ENCODE measurements at regions not wholly inside any gene's neighbourhood (a gene's known extent, or its start where the extent isn't known, plus 50 kb on each side); places are given as distances from the start of the nearest gene placed in this dataset.
"Not testable (repeated sequence)": the region's sequence is repeated elsewhere in the genome, so short reads cannot be mapped to it uniquely, and the experiment has no call there.

DNA sequence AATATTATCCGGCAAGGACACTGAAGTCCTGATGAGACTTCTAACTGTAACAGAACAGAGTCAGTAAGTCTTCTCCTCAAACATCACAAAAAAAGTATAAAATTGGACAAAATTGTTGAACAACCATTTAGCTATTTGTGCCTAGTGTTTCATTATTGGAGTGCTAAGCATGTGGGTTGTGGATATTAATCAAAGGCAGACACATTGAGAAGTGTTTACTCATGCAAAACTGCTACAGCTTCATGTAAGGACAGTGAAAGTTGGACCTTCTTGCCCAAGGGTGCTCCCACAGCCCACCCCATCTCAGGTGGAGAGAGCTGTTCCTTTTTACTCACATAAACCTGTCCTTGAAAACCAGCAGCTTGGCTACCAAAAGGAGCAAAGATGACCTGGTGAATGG is 355.1 kb upstream of the DAB2 start:
- no peak for DNase-seq

DNA sequence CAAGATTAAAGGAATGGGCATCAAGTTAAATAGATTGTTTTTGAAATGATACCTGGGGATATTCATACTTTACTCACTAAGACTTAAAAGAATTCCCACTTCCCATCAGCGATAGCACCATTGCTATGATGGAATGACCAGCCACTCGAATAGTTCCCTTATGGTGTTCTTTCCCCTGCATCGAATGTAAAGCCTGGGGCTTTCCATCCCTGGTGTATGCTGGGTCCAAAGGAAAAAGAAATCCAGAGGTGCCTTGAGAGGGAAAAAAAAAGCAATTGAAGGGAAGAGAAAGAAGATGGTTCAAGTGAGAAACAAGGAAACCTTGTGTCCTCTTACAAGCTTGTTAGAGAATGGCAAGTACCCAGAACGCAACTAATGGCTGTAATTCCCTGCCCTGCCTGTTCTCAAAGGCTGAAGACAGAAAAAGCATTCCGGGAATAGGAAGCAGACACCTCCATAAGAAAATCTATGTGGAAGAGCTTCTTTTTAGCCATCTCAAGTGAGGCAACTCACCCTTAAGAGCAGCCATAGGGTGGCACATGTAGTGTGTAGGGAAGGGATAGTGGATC is 351.1 kb upstream of the DAB2 start:
- no peak for DNase-seq

DNA sequence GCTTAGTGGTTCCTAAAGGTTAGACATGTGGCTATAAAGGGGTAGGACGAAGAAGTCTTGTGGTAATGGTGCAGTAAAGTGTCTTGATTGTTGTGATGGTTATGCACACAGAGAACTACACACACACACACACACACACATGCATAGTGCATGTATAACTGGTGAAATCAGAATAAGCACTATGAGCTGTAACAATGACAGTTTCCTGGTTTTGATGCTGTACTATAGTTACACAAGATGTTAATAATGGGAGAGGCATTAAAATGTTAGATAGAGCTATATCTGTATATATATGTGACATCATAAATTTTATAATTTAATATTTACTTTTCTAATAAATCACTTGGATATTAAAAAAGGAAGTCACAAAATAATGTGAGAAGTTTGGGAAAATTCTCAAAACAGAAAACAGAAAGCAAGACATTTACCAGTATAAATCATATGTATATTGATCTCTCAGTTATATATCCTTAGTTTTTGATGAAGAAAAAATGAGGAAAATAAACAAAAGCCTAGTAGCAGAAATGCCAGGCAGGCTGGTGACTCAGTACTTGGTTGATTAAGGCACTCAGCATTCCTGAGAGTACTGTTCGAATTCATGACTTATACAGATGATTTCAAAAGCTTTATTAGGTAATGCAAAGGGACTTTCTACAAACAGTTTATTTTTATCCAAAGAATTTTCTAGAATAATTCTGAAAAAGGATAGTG is 350.5 kb upstream of the DAB2 start:
- no peak for DNase-seq

- no peak for DNase-seq
Measured at GRCh38 chr5:39774605-39775004, 349.8 kb upstream of the DAB2 start.

DNA sequence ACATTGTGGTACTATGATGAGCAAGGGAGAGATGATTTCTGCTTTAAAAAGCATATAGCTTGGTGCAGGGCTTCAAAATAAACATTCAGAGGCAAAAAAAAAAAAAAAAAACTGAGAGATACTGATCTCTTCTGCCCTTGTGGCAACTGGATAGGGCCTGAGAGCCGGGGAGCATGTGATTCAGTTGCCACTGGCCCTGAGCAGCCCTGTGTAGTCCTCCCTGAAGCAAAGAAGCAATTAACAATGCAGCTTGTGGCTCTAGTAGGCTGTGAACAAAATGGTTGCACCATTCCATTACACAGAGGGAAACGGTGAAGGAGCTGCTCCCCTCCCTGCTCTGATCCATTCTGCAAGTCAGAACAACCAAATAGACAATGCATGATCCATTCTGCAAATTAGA is 347.5 kb upstream of the DAB2 start:
- no peak for DNase-seq

GRCh38 chr5:39767916-39768315 is 343.1 kb upstream of the DAB2 start:
- no peak for DNase-seq

- DNase-seq, result no peak
Measured at GRCh38 chr5:39765366-39765765, 340.6 kb upstream of the DAB2 start.

DNA sequence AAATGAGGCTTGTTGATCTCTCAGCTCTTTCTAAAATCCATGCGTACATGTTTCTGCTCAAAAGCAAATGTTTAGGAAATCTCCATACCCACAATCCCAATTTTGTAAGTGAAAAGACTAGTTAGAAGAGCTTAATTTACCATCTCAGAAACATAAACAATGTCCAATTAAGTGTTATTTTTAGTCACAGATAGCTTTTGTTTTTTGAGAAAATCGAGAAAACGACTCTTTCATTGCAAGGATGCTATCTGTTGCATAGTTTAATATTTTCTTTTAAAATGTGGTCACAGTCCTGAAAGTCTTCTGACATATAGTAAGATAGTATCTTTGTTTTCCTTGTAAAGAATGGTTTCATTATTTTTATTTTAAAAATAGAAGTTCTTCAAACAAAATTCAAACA is 338.0 kb upstream of the DAB2 start:
- DNase-seq, result no peak

- no peak for DNase-seq
Measured at GRCh38 chr5:39761199-39761950, 336.6 kb upstream of the DAB2 start.

GRCh38 chr5:39760385-39761198 is 335.8 kb upstream of the DAB2 start:
- DNase-seq, result no peak

- DNase-seq, result no peak
Measured at GRCh38 chr5:39759701-39760100, 334.9 kb upstream of the DAB2 start.

DNA sequence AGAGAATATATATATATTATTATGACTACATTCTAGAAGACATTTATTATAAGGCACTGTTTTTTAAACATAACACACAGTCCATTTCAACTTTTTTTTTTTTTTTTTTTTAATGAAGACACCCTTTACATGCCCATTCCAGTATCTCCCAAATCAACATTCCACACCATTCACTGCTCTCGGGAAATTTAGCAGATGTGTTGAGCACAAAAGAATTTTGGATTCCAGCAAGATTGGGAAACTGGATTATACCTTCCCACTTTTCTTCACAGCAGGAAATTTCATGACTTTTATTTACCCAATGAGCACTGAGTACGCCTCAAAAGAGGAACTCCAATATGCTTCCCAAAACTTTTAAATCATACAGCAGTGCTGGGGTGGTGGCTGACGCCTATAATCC is 333.6 kb upstream of the DAB2 start:
- no peak for DNase-seq

GRCh38 chr5:39757131-39757530 is 332.4 kb upstream of the DAB2 start:
- no peak for DNase-seq

DNA sequence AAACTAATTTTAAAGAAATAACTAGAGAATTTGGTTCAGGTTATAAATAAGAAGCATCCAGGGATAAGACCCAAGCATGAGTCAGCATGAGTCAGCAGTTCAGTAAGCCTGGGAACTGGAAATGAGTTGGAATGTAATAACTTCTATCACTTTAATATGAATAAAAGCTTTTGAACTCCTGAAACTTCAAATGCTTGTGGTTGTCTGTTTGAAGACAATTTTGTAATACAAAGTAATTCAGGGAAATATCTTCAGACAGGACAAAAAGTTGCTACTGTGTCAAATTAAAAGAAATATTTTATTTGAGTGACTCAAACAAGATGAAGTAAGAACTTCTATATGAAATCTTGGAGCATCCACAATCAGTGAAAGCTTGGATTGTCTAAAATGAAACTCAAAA is 331.2 kb upstream of the DAB2 start:
- DNase-seq, result no peak

DNA sequence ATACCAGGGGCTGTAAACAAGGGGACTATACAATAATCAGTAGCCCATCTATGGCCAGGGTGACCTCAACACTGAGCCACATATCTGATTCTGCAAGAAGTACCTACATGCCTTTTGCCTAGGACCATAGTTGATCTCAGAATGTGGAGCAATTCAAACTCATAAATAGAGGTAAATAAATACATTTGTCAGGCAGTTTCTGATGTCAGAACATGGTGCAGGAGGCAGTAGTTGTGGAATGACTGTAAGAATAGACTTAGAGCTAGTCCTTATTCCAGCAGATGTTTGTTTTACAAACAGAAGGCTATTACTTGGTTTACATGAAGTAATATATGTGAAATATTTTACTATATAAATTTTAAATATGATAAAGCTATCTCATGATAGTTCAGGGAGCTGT is 330.7 kb upstream of the DAB2 start:
- DNase-seq, result no peak

- not testable (repeated sequence) for DNase-seq
Measured at GRCh38 chr5:39753747-39754146, 329.0 kb upstream of the DAB2 start.

- no peak for DNase-seq
Measured at GRCh38 chr5:39750661-39751060, 325.9 kb upstream of the DAB2 start.

DNA sequence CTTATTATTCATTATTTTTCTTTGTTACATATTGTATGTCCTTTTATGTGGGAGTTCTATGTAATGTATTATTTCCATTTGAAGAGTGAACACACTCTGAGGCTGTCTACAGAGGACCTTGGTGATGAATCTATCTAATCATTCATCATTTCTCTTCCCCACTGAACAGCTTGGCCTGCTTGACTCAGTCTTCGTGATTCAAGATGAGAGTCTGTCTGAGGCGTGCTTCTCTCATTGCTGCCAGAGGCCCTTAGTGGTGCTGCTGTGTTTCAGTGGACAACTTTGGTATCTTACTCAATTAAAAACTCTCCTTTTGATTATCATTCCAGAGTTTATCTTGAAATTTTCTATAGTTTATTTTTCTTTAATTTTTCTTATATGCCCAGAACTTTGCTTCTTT is 318.1 kb upstream of the DAB2 start:
- no peak for DNase-seq

DNA sequence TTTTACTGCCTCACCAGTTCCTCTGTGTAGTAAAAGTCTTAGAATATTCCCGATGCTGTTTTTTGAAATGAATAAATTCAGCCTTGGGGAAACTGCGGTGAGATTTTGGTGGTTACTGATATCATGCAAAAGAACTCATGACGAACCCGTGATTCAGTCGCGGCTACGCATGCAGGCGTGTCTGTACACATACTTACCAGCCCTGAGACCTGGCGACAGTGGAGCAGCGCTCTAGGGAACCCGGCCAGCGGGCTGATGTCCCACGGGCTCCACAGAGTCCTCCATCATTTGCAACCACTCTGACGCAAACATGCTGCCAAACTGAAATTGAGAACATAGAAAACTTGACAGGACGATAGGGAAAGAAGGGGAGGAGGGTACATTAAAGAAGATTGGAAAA is 315.6 kb upstream of the DAB2 start:
- DNase-seq, result no peak

- no peak for DNase-seq
Measured at GRCh38 chr5:39732166-39732565, 307.4 kb upstream of the DAB2 start.

DNA sequence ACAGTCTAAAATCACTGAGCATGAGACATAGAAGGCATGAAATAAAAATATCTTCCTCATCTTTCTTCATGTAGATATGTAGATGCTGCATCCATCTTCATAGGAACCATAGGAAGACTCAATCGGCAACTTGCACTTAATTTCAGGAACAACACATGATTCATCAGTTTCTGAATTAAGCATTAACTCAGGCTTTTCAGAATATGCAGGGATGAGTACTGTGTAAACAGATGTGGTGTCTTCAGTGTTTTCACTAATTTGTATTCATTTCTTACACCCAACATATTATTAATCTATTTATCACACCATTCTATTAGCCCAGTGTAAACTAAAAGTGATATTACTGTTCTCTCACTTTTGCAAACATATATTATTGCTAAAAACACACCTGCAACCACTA is 305.9 kb upstream of the DAB2 start:
- no peak for DNase-seq

DNA sequence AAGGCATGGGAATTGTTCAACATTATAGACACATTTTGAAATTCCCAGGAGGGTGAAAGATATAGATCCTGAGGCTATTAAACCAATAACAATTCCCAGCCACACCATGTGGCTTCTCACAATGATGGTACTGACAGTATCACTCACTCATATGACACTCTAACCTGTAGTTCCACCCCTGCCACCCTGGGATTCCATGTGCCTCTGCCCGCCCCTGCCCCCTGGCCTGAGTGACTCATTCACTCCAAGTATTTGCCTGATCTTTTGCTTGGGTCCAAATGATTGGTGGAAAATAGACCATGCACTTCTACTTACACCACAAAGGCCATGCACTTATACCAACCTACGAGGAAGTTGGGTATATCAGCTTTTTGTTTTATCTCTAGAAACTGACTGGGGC is 305.2 kb upstream of the DAB2 start:
- no peak for DNase-seq

DNA sequence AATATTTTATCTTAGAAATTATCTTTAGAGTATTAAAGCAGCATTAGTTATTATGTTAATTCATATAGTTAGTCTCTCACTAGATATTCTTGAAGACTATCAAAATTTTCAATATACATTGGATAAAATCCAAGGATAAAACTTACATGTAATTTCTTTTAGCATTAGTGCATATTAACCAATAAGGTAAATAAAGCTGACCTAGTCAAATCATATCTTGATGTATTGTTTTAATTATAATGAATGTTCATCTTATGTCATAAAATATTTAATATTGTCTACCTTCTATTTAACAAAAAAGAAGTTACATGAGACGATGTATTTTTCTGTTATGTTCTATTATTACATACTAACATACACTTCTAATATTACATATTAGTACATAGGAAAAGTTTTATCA is 301.7 kb upstream of the DAB2 start:
- DNase-seq, result no peak

GRCh38 chr5:39721394-39721793 is 296.6 kb upstream of the DAB2 start:
- DNase-seq, result no peak
